ENCODE measurements at regions not wholly inside any gene's neighbourhood (a gene's known extent, or its start where the extent isn't known, plus 50 kb on each side); places are given as distances from the start of the nearest gene placed in this dataset.

DNA sequence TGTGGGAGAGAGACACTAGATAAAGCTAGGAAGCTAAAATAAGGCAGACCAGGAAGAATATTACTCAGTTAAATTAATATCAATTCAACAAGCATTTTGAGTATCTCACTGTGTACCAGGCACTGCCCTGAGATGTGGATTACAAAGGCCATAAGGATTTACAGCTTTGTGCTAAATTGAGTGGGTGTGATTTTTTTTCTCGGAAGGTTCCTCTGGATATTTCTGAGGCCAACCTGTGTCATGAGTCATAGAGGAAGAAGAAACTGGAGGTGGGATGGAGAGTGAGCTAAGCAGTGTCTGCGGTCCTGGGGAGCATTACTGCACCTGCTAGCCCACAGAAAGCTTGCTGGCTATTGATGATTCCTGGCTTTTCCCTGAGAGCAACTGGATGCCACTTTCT is 135.2 kb downstream of the RFPL4B start:
- no peak for DNase-seq (ENCODE audit: low read depth)
- H3K4me3 ChIP-seq (ENCODE audit: low read depth, low read length): no peak overlapping the region
- TF ChIP-seq, protein P1, sequence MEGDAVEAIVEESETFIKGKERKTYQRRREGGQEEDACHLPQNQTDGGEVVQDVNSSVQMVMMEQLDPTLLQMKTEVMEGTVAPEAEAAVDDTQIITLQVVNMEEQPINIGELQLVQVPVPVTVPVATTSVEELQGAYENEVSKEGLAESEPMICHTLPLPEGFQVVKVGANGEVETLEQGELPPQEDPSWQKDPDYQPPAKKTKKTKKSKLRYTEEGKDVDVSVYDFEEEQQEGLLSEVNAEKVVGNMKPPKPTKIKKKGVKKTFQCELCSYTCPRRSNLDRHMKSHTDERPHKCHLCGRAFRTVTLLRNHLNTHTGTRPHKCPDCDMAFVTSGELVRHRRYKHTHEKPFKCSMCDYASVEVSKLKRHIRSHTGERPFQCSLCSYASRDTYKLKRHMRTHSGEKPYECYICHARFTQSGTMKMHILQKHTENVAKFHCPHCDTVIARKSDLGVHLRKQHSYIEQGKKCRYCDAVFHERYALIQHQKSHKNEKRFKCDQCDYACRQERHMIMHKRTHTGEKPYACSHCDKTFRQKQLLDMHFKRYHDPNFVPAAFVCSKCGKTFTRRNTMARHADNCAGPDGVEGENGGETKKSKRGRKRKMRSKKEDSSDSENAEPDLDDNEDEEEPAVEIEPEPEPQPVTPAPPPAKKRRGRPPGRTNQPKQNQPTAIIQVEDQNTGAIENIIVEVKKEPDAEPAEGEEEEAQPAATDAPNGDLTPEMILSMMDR (conservative IDR thresholded peaks at IDR 0.05; ENCODE audit: low read depth, low read length): no peak

DNA sequence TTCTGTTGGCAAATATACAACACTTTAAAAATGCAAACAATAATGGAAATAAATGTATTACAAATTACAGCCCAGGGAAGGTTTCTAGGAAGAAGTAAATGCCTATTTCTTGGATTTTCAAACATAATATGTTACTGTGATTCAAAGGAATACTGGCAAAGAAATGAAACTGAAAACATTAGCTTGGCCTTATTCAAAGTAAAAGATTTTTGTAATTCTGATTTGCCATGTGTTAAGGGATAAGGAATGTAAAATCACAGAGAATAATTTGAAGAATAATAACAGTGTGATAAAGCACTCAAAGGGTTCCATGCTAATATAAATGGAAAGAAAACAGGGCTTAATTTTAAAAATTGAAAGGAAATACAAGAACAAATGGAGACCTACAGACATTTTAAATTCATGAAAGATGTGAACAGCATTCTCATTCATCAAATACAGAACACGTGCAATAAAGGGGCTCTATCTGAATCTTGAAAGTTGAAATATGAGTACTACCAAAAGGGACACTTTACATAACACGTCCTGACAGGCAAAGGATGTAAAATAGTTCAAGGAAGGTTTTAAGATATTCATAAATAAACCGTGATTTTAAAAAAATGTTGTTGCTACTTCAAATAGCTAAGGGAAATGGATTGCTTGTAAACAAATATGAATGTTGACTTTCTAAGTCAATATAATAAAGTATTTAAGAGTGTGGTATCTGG is 138.1 kb downstream of the RFPL4B start:
- H3K4me3 ChIP-seq (ENCODE audit: low read depth, low read length): no peak overlapping the region
- DNase-seq (ENCODE audit: low read depth): no peak
- TF ChIP-seq, protein P1 (conservative IDR thresholded peaks at IDR 0.05; ENCODE audit: low read depth, low read length): no peak

DNA sequence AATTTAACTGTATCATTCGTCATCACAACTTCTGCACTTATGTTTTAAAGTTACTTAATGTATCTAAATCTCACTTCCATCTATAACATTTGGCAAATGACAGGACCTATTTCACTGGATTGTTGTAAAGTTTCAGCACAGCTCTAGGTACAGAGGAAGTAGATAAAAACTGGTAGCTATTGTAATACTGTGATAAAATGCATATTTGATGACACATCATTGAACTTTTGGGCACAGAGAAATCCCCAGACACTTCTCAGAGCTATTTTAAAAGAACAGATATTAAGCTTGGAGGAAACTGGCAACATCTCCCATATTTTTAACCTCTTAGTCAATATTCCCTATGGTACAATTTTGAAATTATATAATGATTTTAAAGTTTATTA is 138.7 kb downstream of the RFPL4B start:
- no peak overlapping the region for H3K4me3 ChIP-seq (ENCODE audit: low read depth, low read length)
- TF ChIP-seq, protein P1 (conservative IDR thresholded peaks at IDR 0.05; ENCODE audit: low read depth, low read length): no peak
- no peak for DNase-seq (ENCODE audit: low read depth)

DNA sequence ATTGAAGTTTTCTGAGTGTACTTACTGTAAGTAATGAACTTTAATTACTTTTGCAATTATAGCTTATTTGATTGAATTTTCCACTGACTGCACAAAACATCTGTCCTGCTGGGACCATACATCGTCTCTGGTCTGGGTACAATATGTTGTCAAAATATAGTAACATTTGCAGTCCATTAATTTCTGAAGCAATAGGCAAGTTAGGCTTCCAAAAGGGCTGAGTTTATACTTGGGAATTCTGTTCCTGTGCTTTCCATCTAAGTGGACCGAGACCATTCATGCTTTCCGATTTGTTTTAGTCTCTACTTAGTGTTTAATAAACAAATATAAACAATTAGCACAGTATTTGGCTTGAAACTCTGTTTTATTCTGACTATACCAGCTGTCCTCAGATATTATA is 139.3 kb downstream of the RFPL4B start:
- H3K4me3 ChIP-seq (ENCODE audit: low read depth, low read length): no peak overlapping the region
- no peak for DNase-seq (ENCODE audit: low read depth)
- TF ChIP-seq, protein P1 (conservative IDR thresholded peaks at IDR 0.05; ENCODE audit: low read depth, low read length): no peak

DNA sequence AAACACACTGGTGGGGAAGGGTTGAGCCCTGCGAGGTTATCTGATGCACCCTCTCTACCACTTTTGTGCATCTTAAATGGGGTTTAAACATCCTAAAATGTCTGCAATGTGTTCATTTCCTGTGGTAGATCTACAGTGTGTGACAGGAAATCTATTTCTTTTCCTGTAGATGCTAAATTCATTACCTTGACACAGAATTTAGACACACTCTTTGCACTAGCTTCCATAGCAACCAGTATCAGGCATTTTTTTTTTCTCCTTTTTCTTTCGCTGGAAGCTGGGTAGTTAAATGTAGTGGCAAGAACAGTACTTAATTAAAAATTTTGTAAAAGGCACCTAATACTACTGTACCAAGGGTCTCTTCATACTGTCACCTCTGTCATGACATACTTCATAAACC is 141.1 kb downstream of the RFPL4B start:
- TF ChIP-seq, protein P1 (conservative IDR thresholded peaks at IDR 0.05; ENCODE audit: low read depth, low read length): no peak
- no peak for DNase-seq (ENCODE audit: low read depth)
- H3K4me3 ChIP-seq (ENCODE audit: low read depth, low read length): no peak overlapping the region

DNA sequence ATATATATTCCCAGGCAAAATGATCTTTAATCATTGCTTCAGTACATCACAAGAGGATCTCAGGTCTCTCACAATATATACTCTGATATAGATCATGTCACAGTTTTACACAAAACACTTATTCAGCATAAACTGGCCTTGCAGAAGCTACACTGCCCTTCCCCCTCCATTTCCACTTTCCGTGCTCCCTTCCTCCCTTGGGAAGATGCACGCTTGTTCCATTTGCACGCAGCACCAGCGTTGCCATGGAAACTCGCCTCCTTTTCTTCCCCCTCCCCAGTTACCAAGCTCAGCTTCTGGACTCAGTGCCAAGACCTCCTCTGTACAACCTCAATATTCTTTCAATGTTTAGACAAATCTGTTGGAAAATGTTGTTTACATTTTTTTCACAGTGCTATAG is 154.6 kb downstream of the RFPL4B start:
- TF ChIP-seq, protein P1 (conservative IDR thresholded peaks at IDR 0.05; ENCODE audit: low read depth, low read length): no peak
- no peak for DNase-seq (ENCODE audit: low read depth)
- H3K4me3 ChIP-seq (ENCODE audit: low read depth, low read length): no peak overlapping the region
